ENCODE measurements at regions not wholly inside any gene's neighbourhood (a gene's known extent, or its start where the extent isn't known, plus 50 kb on each side); places are given as distances from the start of the nearest gene placed in this dataset.

- ChIA-PET POLR2A (no interaction called here), CTCF (no interaction called here)
These were observed 395.2 kb upstream of the ARGLU1 start for GRCh38 chr13:106963151-106963550.

DNA sequence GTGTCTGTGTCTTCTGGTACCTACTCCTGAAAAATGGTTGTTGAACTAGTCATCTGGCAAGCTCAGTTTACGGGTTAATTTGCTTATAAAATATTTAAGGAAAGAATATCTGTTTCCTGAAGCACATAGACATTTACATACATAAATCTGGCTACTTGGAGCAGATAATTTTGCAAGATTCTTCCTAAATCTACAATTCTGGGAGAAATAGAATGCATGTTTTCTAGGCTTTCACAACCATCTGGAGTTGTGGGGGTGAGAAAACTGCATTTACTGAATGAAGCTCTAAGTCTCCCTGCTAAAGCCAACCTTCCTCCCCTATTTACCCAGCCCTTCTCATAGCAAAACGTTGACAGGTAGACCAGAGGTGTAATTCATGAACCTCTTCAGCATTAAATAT lies 393.7 kb upstream of the ARGLU1 start:
- POLR2A ChIA-PET = no interaction called here
- CTCF ChIA-PET = no interaction called here

GRCh38 chr13:106961216-106961615 lies 393.3 kb upstream of the ARGLU1 start:
- ChIA-PET POLR2A (no interaction called here), CTCF (no interaction called here)

DNA sequence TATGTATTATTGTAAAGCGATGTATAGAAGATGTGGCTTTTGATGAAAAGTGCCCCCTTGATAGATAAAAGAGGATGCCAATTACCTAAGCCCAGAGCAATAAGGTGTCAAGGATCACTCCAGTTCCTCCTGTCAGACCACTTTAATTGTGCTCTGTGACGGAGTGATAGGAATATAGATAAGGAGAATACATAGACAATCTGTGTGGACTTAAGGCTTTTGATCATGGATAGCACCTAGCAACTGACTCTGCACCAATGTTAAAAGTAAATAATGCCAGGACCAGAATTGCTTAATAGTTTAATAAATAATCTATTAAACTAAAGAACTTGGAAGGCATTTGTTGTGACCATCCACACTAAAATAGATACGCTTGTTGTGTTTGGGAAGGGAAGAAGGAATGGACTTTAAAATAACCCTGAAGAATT lies 390.7 kb upstream of the ARGLU1 start:
- CTCF ChIA-PET = no interaction called here
- POLR2A ChIA-PET = no interaction called here

DNA sequence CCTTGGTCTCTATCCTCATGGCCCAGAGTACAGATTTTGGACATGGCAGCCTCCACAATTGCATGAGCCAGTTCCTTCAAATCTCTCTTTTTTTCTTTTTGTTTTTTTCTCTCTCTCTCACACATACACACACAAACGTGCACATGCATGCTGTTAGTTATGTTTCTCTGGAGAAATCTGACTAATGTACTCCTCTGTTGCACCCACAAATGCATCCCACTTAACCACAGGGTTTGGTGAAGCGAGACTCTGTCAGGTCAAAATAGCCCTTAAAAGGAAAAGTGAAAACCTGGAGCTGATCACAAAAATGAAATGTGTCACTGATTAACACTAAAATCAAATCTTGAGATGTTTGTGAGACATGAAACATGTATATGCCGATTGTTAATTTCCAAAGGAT lies 374.6 kb upstream of the ARGLU1 start:
- POLR2A ChIA-PET = no interaction called here
- CTCF ChIA-PET = no interaction called here

DNA sequence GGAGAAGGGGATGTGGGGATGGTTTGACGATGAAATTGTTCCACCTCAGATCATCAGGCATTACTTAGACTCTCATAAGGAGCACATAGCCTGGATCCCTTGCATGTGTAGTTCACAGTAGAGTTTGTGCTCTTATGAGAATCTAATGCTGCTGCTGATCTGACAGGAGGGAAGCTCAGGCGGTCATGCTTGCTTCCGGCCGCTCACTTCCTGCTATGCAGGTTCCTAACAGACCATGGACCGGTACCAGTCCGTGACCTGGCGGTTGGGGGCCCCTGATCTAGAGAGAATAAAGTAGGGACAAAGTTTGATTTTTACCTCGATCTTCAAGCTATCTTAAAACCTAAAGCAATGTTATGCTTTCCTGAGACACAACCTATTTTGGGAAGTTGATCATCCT lies 373.8 kb upstream of the ARGLU1 start:
- ChIA-PET POLR2A (no interaction called here), CTCF (no interaction called here)

- POLR2A ChIA-PET = no interaction called here
- CTCF ChIA-PET = no interaction called here
These were observed 359.5 kb upstream of the ARGLU1 start for GRCh38 chr13:106927421-106927820.

DNA sequence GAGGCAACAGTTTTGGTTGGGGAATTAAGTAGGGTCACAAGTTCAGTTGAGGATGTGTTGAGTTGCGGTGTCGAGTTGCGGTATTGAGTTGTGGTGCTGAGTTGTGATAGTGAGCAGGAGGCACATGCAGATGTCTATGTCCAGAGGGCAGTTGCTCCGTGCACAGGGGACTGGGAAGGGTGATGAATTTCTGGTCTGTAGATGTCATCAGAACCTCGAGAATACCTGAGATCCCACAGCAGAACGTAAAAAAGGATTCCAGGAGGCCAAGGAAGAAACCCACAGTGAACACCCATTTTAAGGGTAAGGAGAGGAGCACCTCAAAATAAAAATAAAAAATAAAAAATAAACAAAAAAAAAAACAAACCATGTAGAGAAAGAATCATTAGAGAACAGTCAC lies 354.4 kb upstream of the ARGLU1 start:
- ChIA-PET CTCF (no interaction called here), POLR2A (no interaction called here)

DNA sequence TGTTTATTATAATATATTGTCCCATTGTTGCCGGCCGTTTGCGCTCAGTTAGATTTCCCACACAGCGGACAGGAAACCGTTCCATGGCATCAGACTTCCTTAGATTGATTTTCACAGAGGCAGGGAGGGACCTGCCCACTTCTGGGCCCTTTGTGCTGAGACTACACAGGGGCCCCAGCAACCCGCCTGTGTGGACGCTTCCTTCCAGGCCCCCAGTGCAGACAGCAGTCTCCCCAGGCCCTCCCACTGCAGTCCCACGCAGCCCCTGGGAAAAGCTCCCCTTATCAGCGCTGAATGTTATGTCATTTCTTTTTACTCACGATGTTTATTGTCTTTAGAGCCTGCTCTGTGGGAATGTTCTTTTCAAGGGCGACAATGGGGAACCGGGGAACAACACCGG lies 351.7 kb upstream of the ARGLU1 start:
- ChIA-PET POLR2A (no interaction called here), CTCF (no interaction called here)

DNA sequence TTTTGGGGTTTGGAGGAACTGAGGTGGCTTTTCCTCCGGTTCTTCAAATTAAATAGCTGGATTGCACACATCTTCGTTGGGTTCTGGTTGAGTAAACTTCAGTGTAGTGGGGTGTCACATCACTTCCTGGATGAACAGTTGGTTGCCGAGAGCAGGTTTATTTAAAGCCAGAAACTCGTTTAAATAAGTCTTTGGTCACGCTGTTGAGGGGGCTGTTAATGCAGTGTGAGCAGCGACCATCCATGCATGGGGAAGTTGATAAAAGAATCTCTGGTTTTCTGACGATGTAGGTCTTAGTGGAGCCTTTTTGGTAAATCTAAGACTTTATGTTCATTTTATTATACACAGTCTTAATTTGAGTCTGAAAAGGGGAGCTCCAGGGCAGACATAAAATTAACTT lies 351.2 kb upstream of the ARGLU1 start:
- ChIA-PET CTCF (no interaction called here), POLR2A (no interaction called here)

GRCh38 chr13:106918557-106918860 lies 350.6 kb upstream of the ARGLU1 start:
- ChIA-PET POLR2A (no interaction called here), CTCF (no interaction called here)

DNA sequence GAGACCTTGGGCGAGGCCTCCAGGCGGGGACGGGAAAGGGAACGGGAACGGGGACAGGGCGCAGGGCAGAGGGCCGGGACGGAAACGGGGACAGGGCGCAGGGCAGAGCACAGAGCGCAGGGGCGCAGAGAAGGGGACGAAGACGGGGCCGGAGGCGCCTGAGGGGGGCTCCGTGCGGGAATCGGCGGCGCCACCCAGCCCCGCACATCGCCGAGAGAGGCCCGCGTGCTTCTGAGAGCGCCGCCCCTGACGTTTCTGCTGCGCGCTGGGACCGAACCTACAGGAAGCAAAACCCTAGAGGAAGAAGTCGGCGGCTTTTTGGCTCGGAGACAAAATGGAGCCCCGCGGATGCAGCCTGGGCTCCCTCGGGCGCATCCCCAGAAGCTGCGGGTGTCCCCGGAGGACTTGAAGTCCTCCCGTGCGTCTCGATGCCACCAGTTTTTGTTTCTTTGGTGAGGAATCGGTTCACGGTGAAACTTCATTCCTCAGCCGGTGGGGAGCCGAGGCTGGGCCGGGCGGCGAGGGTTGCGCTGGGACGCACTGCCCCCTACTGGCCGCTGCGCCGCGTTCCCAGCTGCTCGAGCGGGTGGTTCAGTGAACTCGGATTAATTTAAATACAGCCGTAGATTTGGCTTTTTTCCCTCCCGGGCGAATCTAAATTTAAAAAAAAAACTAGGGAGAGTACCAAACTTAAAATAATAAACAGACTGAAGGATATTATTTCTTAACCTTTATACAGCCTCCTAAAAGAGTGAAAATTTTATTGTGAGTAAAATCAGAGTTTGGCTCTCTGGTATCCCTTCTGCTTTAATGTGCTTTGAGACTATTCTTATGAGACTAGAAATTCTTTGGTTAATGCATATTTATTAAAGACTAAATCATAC lies 350.0 kb upstream of the ARGLU1 start:
- ChIA-PET POLR2A (no interaction called here), CTCF (interaction anchor here (0.7 kb wide), 1 partner anchor 381 kb away, joined by 3 read pairs; no protein-coding TSS in a partner anchor)

DNA sequence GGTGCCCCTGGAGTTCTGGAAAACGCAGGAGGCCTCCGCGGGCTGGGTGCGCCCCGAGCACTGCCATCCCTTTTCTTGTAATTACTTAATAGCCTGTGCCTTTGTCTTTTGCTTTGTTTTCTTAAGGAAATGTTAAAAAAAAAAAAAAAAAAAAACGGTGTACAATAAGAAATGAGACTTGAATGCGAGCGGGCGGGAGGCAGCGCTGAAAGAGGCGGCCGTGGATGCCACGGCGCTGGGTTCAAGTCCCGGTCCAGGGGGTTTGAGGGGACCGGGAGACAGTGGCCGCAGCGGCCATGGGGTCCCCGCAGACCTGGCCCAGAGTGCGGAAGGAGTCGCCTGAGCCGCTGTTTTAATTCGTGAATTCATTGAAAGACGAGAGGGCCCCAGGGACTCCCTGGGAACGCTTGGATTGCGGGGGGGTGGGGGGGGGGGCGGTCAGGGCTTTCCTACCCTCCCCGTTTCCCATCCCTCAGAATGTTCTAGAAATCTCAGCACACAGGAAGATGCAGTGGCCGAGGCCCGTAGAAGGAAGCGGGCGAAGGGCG lies 349.2 kb upstream of the ARGLU1 start:
- CTCF ChIA-PET = no interaction called here

DNA sequence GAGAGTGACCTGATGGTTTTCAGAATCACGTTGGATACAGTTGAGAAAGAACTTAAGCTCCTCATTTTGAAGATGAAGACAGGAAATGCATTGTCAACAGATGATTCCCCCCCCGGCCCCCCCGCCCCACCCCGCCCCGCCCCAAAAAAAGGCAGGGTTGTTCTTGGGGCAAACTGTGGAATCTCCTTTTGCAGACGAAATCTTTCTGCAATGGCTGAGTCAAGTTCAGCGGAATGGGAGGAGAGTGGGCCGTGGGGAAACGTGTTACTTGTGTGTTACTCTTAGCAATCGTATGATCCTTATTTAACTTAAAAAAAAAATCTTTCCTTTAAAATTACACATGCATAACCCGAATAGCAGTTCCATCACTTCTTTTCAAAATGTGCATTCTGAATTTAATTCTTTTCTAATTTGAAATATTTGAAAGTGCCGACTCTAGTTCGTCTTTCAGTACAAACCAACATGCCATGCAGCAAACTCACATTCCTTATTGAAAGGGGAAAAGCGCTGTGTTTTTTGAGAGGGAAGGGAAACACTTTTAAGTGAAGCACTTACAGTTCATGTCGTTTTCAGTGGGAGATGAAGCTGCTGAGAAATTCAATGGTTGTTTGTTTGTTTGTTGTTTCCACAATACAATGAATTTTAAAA lies 348.5 kb upstream of the ARGLU1 start:
- POLR2A ChIA-PET = no interaction called here
- CTCF ChIA-PET = no interaction called here

More for the DNA sequence above, 349.2 kb upstream of the ARGLU1 start:
- POLR2A ChIA-PET = no interaction called here

DNA sequence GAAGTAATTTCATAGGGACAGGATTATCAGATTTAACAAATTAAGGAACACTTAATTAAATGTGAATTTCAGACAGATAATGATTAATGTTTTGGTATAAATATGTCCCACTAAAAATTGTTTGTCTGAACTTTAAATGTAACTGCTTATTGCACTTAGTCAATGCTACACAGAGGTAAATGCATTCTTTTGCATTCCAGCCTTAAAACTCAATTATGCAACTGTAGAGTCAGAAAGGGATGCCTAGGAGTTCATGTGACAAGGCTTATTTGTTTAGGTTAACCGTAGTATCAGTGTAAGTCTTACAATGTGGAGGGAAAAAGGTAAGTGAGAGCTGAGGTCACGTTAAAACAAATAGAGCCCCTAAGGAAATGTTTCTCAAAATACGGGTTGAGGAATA lies 347.2 kb upstream of the ARGLU1 start:
- ChIA-PET POLR2A (no interaction called here), CTCF (no interaction called here)

GRCh38 chr13:106911627-106912026 lies 343.7 kb upstream of the ARGLU1 start:
- ChIA-PET POLR2A (no interaction called here), CTCF (no interaction called here)

- ChIA-PET POLR2A (no interaction called here), CTCF (no interaction called here)
These were observed 343.1 kb upstream of the ARGLU1 start for GRCh38 chr13:106911020-106911419.

DNA sequence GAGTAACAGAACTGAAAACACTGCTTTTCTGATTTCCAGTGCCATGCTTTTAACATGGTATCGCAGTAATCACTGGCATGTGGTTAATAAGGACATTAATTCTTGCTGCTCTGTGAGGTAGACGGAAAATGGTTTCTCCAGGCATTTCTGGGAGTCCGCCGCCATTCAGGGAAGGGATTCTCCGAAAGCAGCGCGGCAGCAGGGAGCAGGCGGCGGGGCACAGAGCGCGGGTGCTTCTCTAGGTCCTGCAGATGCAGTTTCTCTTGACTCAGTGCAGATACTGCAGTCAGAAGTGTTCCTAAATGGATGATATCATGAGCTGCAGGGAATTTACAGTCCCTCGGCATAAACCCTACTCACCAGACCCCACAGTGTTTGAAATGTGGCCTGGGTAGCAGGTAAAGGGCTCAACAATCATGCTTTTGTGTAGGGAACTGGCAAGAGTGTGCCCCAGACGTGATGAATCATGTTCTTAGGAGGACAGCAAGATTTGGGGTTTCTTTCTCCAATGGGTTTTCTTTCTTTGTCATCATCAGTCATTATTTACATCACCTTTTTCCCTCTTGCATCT lies 338.6 kb upstream of the ARGLU1 start:
- POLR2A ChIA-PET = no interaction called here
- CTCF ChIA-PET = no interaction called here

DNA sequence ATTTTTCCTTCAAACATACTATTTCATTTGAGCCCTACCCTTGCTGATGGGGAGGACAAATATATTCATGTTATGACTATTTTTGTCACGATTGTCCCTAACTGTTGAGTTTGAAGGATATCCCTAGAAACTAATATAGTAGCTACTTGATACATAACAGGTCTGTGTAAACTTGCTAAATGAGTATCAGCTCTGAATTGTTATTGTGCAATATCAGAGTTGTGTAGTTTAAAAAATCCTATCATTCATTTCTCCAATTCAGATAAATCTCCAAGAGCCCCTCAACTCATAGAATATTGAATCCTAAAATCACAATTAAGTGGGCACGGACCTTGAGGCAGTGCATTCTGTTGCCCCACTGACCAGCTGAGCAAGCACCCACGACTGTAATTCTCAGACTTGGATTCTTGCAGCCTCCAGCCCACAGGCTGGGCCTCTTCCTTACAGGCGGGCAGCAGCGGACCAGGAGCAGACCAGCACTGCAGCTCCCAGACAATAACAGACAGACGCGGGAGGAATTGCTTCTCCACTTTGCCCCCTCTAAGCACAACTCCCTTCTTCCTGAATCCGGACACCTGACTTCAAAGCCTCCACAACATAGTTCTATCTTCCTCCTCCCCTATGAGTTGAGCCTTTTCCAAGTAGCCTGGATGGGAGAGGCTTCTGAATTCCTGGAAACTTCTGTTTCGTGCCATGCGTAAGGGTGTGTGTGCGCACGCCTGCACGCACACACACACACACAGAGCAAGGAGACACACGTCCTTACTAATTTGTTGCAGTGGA lies 337.6 kb upstream of the ARGLU1 start:
- CTCF ChIA-PET = no interaction called here
- POLR2A ChIA-PET = no interaction called here

GRCh38 chr13:106899442-106899841 lies 331.5 kb upstream of the ARGLU1 start:
- CTCF ChIA-PET = no interaction called here
- POLR2A ChIA-PET = no interaction called here

- ChIA-PET POLR2A (no interaction called here), CTCF (no interaction called here)
These were observed 330.3 kb upstream of the ARGLU1 start for GRCh38 chr13:106898231-106898630.
